ENCODE measurements at regions not wholly inside any gene's neighbourhood (a gene's known extent, or its start where the extent isn't known, plus 50 kb on each side); places are given as distances from the start of the nearest gene placed in this dataset.

GRCh38 chr1:228997721-228998144, 262.5 kb downstream of the RHOU start (continued):
- TF ChIP-seq NAIF1 (CRISPR knock-in tag; IDR thresholded peaks at IDR 0.05; ENCODE audit: borderline replicate concordance) (no peak), ZNF33A (CRISPR knock-in tag; IDR thresholded peaks at IDR 0.05; ENCODE audit: borderline replicate concordance) (no peak), CBFB (CRISPR knock-in tag; IDR thresholded peaks at IDR 0.05) (no peak), SAP130 (CRISPR knock-in tag; IDR thresholded peaks at IDR 0.05; ENCODE audit: low read depth) (peak; percentile 43; the same call in 1 of the 2 replicates), ZNF143 (CRISPR knock-in tag; IDR thresholded peaks at IDR 0.05) (no peak), GATAD2A (CRISPR knock-in tag; IDR thresholded peaks at IDR 0.05) (peak; percentile 82), PLRG1 (conservative IDR thresholded peaks at IDR 0.05) (no peak), ATM (IDR thresholded peaks at IDR 0.05; ENCODE audit: borderline replicate concordance) (no peak), CBX1 (IDR thresholded peaks at IDR 0.05; ENCODE audit: low read depth) (peak; percentile 60), ATF7-NPFF (CRISPR knock-in tag; IDR thresholded peaks at IDR 0.05; ENCODE audit: low read depth) (no peak), PLSCR1 (CRISPR knock-in tag; IDR thresholded peaks at IDR 0.05; ENCODE audit: borderline replicate concordance) (no peak), GPN1 (CRISPR knock-in tag; IDR thresholded peaks at IDR 0.05; ENCODE audit: borderline replicate concordance) (no peak), KDM3A (CRISPR knock-in tag; IDR thresholded peaks at IDR 0.05; ENCODE audit: low read depth) (no peak), ZNF20 (CRISPR knock-in tag; IDR thresholded peaks at IDR 0.05) (no peak), ZSCAN25 (CRISPR knock-in tag; IDR thresholded peaks at IDR 0.05) (no peak), ZMYM3 (CRISPR knock-in tag; IDR thresholded peaks at IDR 0.05) (peak; percentile 99), ZBTB37 (CRISPR knock-in tag; IDR thresholded peaks at IDR 0.05) (no peak), NR2F1 (CRISPR knock-in tag; IDR thresholded peaks at IDR 0.05) (peak; percentile 62 to 78; a peak in 3 of 4 replicates), ZNF431 (CRISPR knock-in tag; IDR thresholded peaks at IDR 0.05; ENCODE audit: borderline replicate concordance, low read depth) (no peak), MXI1 (IDR thresholded peaks at IDR 0.05; ENCODE audit: borderline replicate concordance, low read depth, low read length) (no peak), TOPORS (CRISPR knock-in tag; IDR thresholded peaks at IDR 0.05) (no peak)
- TF ChIP-seq, protein P1, sequence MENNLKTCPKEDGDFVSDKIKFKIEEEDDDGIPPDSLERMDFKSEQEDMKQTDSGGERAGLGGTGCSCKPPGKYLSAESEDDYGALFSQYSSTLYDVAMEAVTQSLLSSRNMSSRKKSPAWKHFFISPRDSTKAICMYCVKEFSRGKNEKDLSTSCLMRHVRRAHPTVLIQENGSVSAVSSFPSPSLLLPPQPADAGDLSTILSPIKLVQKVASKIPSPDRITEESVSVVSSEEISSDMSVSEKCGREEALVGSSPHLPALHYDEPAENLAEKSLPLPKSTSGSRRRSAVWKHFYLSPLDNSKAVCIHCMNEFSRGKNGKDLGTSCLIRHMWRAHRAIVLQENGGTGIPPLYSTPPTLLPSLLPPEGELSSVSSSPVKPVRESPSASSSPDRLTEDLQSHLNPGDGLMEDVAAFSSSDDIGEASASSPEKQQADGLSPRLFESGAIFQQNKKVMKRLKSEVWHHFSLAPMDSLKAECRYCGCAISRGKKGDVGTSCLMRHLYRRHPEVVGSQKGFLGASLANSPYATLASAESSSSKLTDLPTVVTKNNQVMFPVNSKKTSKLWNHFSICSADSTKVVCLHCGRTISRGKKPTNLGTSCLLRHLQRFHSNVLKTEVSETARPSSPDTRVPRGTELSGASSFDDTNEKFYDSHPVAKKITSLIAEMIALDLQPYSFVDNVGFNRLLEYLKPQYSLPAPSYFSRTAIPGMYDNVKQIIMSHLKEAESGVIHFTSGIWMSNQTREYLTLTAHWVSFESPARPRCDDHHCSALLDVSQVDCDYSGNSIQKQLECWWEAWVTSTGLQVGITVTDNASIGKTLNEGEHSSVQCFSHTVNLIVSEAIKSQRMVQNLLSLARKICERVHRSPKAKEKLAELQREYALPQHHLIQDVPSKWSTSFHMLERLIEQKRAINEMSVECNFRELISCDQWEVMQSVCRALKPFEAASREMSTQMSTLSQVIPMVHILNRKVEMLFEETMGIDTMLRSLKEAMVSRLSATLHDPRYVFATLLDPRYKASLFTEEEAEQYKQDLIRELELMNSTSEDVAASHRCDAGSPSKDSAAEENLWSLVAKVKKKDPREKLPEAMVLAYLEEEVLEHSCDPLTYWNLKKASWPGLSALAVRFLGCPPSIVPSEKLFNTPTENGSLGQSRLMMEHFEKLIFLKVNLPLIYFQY (CRISPR knock-in tag; IDR thresholded peaks at IDR 0.05; ENCODE audit: borderline replicate concordance) = no peak
- TF ChIP-seq, protein P2, sequence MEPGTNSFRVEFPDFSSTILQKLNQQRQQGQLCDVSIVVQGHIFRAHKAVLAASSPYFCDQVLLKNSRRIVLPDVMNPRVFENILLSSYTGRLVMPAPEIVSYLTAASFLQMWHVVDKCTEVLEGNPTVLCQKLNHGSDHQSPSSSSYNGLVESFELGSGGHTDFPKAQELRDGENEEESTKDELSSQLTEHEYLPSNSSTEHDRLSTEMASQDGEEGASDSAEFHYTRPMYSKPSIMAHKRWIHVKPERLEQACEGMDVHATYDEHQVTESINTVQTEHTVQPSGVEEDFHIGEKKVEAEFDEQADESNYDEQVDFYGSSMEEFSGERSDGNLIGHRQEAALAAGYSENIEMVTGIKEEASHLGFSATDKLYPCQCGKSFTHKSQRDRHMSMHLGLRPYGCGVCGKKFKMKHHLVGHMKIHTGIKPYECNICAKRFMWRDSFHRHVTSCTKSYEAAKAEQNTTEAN (CRISPR knock-in tag; conservative IDR thresholded peaks at IDR 0.05) = no peak
- TF ChIP-seq, protein P3, sequence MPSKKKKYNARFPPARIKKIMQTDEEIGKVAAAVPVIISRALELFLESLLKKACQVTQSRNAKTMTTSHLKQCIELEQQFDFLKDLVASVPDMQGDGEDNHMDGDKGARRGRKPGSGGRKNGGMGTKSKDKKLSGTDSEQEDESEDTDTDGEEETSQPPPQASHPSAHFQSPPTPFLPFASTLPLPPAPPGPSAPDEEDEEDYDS (CRISPR knock-in tag; IDR thresholded peaks at IDR 0.05) = no peak

Data from HepG2 (cell line).